Right lobe of liver (tissue), 6 donors: ENCODE measurements at regions not wholly inside any gene's neighbourhood (a gene's known extent, or its start where the extent isn't known, plus 50 kb on each side); places are given as distances from the start of the nearest gene placed in this dataset.

ENCODE experiments used
- ATAC-seq, 4 donors: fragments of 200-7000 bp; cut with Tn5 transposase; one replicate each; pipeline ENCODE4 v1.9.1; 2020; ENCODE audit warnings: mild to moderate bottlenecking in 4 of 4, moderate library complexity in 4 of 4
- DNase-seq, 3 donors: peaks; one replicate each; pipeline ENCODE4 v3.0.0-alpha.2; 2020
- H3K27ac ChIP-seq, 3 donors: fragments of 200-600 bp; one replicate each; pipeline ENCODE4 v1.8.0; 2022
- H3K27me3 ChIP-seq, 2 donors: fragments of 200-600 bp; one replicate each; pipeline ENCODE4 v1.8.0; 2022
- H3K36me3 ChIP-seq, 4 donors: fragments of 200-600 bp; sonication (generic) in 1 of 4; one replicate each; pipeline versions ENCODE4 v1.5.1 to v1.8.0; 2017 to 2022; ENCODE audit warnings: control low read depth in 1 of 4
- H3K4me1 ChIP-seq, 4 donors: fragments of 200-600 bp; sonication (generic) in 1 of 4; one replicate each; pipeline versions ENCODE4 v1.5.1 to v1.8.0; 2017 to 2022; ENCODE audit warnings: control low read depth in 1 of 4
- H3K4me3 ChIP-seq, 3 donors: fragments of 200-600 bp; one replicate each; pipeline ENCODE4 v1.8.0; 2022
- H3K9me3 ChIP-seq, 4 donors: fragments of 200-600 bp; sonication (generic) in 1 of 4; one replicate each; pipeline versions ENCODE4 v1.5.1 to v1.8.0; 2017 to 2022; ENCODE audit warnings: control low read depth in 1 of 4
- POLR2A ChIP-seq: fragments of 450-650 bp; IDR thresholded peaks from one replicate; pipeline ENCODE4 v1.6.1; 2017; ENCODE audit warnings: antibody characterized with exemption, mild to moderate bottlenecking
- WGBS: methylation state at CpG from one replicate; pipeline ENCODE4 v1.1.6; 2018; ENCODE audit warnings: low coverage, low lambda C conversion rate; ENCODE audit not compliant: insufficient coverage; ENCODE audit errors: missing lambda C conversion rate; 5-methylcytosine and 5-hydroxymethylcytosine counted together
- intact Hi-C, 2 donors: fragments of 100-400 bp; cut with DNase I; formaldehyde crosslinking; loops; one replicate each; pipeline versions ENCODE4 v1.11.2 to v1.14.1; 2022
- TF ChIP-seq, protein P1 (sequence below), 4 donors: fragments of 200-600 bp in 3 of 4; fragments of 450-650 bp in 1 of 4; IDR thresholded peaks; one replicate each; pipeline versions ENCODE4 v1.5.1 to v1.8.0; 2016 to 2022; ENCODE audit warnings: antibody characterized with exemption in 4 of 4, mild to moderate bottlenecking in 2 of 4
- donor health status: DM: no; HTN: yes; CAD: no.
- donor health status: DM: no; HTN: no; CAD: no.
- donor health status: DM: no; HTN: no; CAD: no.
- donor health status: DM: no; HTN: yes; CAD: no.
- donor health status: DM: no; HTN: yes; CAD: no.

DNA sequence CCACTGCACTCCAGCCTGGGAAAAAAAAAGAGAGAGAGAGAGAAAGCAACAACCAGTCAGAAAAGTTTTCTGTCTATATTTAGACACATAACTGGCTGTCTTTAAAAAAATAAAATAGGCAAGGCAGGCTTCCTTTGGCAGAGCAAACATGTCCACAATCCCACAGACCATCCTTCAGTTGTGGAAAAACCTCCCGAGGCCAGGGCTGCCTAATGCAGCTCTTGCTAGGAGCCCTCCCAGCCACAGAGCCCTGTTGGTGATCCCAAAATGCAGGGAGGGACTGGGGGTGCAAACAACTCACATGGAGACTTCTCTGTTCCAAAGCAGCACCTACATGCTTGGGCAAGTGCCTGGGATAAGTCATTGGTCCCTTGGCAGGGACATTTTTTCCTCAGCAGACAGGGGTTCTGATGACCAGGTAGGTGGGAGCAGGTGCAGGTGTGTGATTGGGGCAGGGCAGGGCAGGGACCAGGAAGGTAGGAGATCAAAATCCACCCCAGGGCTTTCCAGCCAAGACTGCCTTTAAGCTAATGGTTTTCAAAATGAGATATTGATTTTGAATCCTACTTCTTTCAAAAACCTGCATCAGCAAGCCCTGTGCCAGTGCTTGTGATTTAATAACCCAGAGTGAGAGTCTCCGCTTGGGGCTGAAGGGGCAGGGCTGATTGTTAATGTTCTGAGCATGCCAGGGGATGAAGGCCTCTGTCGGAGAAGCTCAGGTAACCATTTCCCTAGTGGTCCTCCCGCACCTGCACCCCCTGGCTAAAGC lies 178.5 kb downstream of the USP12 start:
- H3K36me3 ChIP-seq = no peaks in the 10 kb centered on the region
- peaks cover 0 to 55% (median 16%) of the 10 kb centered on the region in 4 donors for H3K4me1 ChIP-seq
- WGBS = 15% methylated on average over 4 of the region's 4 CpGs
- ATAC-seq = peak in 1 of 4 donors; percentile 17
- TF ChIP-seq, protein P1, sequence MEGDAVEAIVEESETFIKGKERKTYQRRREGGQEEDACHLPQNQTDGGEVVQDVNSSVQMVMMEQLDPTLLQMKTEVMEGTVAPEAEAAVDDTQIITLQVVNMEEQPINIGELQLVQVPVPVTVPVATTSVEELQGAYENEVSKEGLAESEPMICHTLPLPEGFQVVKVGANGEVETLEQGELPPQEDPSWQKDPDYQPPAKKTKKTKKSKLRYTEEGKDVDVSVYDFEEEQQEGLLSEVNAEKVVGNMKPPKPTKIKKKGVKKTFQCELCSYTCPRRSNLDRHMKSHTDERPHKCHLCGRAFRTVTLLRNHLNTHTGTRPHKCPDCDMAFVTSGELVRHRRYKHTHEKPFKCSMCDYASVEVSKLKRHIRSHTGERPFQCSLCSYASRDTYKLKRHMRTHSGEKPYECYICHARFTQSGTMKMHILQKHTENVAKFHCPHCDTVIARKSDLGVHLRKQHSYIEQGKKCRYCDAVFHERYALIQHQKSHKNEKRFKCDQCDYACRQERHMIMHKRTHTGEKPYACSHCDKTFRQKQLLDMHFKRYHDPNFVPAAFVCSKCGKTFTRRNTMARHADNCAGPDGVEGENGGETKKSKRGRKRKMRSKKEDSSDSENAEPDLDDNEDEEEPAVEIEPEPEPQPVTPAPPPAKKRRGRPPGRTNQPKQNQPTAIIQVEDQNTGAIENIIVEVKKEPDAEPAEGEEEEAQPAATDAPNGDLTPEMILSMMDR (IDR thresholded peaks at IDR 0.05) = no peak
- no peak for TF ChIP-seq POLR2A
- H3K27ac ChIP-seq = peak overlapping the region in 1 of 3 donors; percentile 92
- H3K4me3 ChIP-seq = no peak overlapping the region
- peak in 1 of 3 donors; percentile 55 for DNase-seq
- intact Hi-C loops = loop anchor here in 1 of 2 donors (10.0 kb wide), 1 partner anchor 362 kb away; no protein-coding TSS in a partner anchor
- H3K9me3 ChIP-seq = no peaks in the 10 kb centered on the region
- no peaks in the 10 kb centered on the region for H3K27me3 ChIP-seq

DNA sequence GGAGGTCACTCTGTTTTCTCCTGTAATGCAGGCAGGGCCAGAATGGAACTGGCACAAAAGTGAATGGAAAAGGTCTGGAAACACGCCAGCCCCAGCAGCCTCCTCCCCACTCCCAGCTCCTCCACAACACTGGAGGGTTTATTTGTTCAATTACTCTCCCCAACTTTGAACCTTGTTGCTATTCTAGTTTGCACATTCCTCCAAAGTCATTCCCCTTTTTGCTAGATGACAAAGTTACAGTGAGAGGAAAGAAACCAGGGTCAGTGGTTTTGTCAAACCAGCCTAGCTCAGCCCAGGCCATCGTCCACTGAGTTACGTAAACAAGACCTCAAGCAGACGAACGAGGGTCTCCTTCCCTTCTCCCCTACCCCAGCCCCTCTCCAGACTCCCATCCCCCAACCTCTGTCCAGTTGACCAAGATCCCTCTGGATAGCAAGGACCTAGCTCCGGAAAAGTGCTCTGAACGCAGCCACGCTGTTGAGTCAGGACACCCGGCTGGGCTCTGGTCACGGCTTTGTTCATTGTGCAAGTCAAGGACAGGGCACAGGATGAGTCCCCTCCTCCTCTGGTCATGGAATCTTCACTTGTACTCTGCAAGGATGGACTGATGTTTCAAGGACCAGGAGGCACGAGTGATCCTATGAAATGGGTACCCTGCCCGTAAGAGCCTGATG lies 180.0 kb downstream of the USP12 start:
- no peaks in the 10 kb centered on the region for H3K9me3 ChIP-seq
- no peak overlapping the region for H3K4me3 ChIP-seq
- peak overlapping the region; percentile 76 to 92 (median 79) for H3K27ac ChIP-seq
- peak; percentile 72 to 84 (median 84) for DNase-seq
- H3K4me1 ChIP-seq = peaks cover 0 to 69% (median 20%) of the 10 kb centered on the region in 4 donors
- ATAC-seq = peak; percentile 62 to 79 (median 74)
- WGBS = 13% methylated on average over 10 of the region's 12 CpGs
- TF ChIP-seq, protein P1 (IDR thresholded peaks at IDR 0.05) = no peak
- no peak for TF ChIP-seq POLR2A
- no peaks in the 10 kb centered on the region for H3K27me3 ChIP-seq
- no peaks in the 10 kb centered on the region for H3K36me3 ChIP-seq
- intact Hi-C loops = loop anchor here in 1 of 2 donors (10.0 kb wide), 1 partner anchor 363 kb away; no protein-coding TSS in a partner anchor

GRCh38 chr13:26989957-26990713 lies 181.5 kb downstream of the USP12 start:
- 78% methylated on average over 10 of the region's 16 CpGs for WGBS
- intact Hi-C loops = loop anchor here (10.0 kb wide), 4 partner anchors 195 to 375 kb away; no protein-coding TSS in a partner anchor
- H3K36me3 ChIP-seq = no peaks in the 10 kb centered on the region
- DNase-seq = peak in 2 of 3 donors; percentile 42 to 78
- H3K27me3 ChIP-seq = no peaks in the 10 kb centered on the region
- H3K9me3 ChIP-seq = no peaks in the 10 kb centered on the region
- H3K27ac ChIP-seq = peak overlapping the region in 1 of 3 donors; percentile 92
- H3K4me3 ChIP-seq = no peak overlapping the region
- peak; percentile 8 to 34 (median 29) for ATAC-seq
- H3K4me1 ChIP-seq = peaks cover 0 to 74% (median 20%) of the 10 kb centered on the region in 4 donors
- no peak for TF ChIP-seq POLR2A
- TF ChIP-seq, protein P1 (IDR thresholded peaks at IDR 0.05) = no peak

GRCh38 chr13:26989261-26989956 lies 182.2 kb downstream of the USP12 start:
- Histone ChIP-seq H3K27ac (peak overlapping the region in 1 of 3 donors; percentile 92), H3K4me1 (peaks cover 0 to 78% (median 24%) of the 10 kb centered on the region in 4 donors), H3K9me3 (no peaks in the 10 kb centered on the region), H3K36me3 (no peaks in the 10 kb centered on the region), H3K4me3 (no peak overlapping the region), H3K27me3 (no peaks in the 10 kb centered on the region)
- 67% methylated on average over 6 of the region's 15 CpGs for WGBS
- ATAC-seq = peak in 1 of 4 donors; percentile 5
- intact Hi-C loops = loop anchor here (10.0 kb wide), 3 partner anchors 195 to 375 kb away; no protein-coding TSS in a partner anchor
- no peak for DNase-seq
- no peak for TF ChIP-seq POLR2A
- TF ChIP-seq, protein P1 (IDR thresholded peaks at IDR 0.05) = no peak
